AG20443 (cell line): ENCODE measurements at regions not wholly inside any gene's neighbourhood (a gene's known extent, or its start where the extent isn't known, plus 50 kb on each side); places are given as distances from the start of the nearest gene placed in this dataset.
"Not testable (repeated sequence)": the region's sequence is repeated elsewhere in the genome, so short reads cannot be mapped to it uniquely, and the experiment has no call there.

Experiments used
- DNase-seq: peaks from one replicate; pipeline ENCODE4 v3.0.0; 2012; ENCODE audit warnings: low spot score, mixed read lengths

GRCh38 chr16:29218649-29219048 is 187.9 kb downstream of the NPIPB11 start:
- DNase-seq = peak; percentile 11

DNA sequence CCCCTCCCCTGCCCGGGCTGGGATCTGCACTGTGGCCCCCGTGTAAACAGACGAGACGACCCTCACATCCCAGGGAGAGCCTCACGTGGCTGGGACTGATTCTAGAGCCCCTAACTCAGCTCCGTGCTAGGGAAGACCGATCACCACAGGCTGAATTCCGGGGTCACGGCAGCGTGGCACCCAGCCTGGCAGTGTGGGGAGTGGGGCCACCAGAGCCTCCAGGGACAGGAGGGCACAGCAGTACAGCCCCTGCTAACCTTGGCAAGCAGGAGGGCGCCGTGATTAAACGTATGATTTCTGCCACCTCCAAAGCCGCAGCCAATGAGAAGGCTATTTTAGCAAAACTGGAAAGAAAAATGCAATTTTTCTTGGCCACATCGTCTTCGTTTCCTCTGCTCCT is 188.3 kb downstream of the NPIPB11 start:
- DNase-seq = not testable (repeated sequence)

- DNase-seq = not testable (repeated sequence)
Observed at GRCh38 chr16:29217752-29218126, 188.8 kb downstream of the NPIPB11 start.

DNA sequence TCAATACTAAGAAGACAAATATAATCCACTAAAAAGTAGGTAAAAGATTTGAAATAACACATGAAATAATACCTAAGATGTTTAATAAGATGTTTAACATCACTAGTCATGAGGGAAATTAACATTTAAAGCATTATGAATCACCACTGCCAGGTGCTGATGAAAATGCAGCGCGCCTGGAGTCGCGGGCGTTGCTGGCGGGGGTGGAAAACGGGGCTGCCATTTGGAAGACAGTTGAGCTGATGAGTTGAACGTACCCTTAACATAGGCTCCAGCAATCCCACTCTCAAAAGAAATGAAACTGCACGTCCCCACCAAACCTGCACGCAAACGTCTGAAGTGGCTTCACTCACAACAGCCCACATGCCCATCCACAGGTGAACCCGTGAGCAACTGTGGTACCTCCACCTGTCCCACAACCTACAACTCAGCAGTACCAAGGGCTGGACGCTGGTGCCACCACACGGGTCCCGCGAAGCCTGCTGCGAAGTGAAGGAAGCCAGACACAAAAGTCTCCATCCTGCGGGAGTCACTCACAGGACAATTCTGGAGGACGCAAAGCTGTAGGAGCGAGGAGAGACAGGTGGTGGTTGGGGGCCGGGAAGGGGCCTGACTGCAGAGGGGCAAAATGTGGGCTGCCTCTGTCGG is 189.3 kb downstream of the NPIPB11 start:
- not testable (repeated sequence) for DNase-seq

DNA sequence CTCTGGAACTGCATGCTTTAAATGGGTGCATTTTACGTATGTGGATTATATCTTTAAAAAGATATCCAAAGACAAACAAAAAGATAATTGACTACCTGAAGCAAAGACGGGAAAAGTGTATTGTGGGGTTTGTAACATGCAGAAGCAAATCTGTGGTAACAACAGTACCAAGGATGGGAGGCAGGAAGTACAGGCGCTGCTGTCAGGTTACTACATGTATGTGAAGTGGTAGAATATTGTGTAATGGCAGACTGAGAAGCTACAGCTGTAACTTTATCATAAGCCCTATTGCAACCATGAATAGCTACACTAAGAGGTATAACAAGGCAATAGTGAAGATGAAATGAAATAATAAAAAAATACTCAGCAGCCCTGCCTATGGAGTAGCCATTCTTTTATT is 192.7 kb downstream of the NPIPB11 start:
- DNase-seq = not testable (repeated sequence)

DNA sequence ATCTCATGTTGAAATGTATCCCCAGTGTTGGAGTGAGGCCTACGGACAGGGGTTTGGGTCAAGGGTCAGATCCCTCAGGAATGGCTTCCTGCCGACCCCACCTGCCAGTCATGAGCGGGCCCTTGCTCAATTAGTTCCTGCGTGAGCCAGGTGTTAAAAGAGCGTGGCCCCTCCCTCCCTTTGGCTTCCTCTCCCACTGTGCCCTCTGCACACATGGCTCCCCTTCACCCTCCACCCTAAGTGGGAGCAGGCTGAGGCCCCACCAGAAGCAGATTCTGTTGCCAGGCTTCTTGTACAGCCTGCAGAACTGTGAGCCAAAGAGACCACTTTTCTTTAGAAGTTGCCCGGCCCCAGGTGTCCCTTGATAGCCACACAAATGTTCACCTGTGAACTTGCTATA is 193.3 kb downstream of the NPIPB11 start:
- not testable (repeated sequence) for DNase-seq

DNA sequence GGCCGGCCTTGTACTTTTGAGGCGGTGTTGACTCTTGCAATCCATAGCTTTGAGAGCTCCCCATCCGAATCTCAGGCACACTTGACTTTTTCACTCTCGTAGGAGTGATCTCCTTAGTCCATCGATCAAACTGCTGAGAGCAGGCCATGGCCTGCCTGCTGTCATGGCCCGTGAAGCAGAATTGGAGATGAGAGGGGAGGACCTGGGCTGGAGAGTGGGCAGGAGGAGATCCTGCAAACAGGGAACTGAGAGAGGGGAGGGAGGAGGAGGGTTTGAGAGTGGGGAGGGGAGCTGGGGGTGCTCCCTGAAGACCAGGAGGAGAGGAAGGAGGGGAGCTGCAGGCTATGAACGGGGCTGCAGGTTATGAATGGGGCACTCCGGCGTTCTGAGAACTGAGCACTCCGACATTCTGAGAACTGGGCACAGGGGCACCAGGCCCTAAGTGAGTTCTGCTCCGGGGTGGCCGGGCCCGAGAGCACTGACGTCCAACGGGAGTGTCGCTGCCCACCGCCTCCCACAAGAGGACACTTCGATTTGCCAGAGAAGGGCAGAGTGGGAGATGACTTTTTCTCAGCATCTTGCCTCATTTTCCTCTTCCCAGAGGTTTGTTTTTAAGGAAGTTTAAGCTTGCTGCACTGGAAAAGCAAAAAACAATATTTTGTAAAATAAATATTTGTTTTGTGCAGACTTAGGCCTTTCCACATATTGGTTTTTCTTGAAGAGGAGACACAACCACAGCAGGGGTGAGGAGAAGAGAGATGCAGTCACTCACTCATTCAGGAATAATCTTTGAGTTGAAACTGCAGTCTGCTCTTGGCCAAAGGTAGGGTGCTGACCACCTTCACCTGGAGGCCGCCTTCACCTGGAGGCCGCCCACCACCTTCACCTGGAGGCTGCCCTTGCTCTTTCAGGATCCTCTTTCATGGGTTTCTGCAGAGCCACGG is 194.2 kb downstream of the NPIPB11 start:
- not testable (repeated sequence) for DNase-seq

DNA sequence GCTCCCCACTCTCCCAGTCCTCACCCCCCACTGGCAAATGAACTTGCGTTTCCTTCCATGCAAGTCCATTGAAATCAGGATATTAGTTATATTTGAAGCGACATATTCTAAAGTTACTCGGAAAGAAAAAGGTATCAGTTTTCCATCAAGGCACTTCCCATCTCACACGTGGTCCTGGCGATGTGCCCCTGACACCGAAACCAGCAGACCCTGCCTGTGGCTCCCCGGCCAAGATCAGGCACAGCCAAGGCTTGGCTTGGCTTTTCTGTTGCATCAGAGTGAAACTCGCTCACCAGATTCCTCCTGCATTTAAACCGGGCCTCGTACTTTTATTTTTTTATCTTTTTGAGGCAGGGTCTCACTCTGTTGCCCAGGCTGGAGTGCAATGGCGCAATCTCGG is 195.1 kb downstream of the NPIPB11 start:
- not testable (repeated sequence) for DNase-seq

- not testable (repeated sequence) for DNase-seq
Observed at GRCh38 chr16:29210299-29211150, 196.0 kb downstream of the NPIPB11 start.

GRCh38 chr16:29206120-29206519 is 200.4 kb downstream of the NPIPB11 start:
- DNase-seq = not testable (repeated sequence)

GRCh38 chr16:29205151-29205550 is 201.4 kb downstream of the NPIPB11 start:
- not testable (repeated sequence) for DNase-seq

GRCh38 chr16:29204806-29205135 is 201.7 kb downstream of the NPIPB11 start:
- DNase-seq = no peak

GRCh38 chr16:29203933-29204805 is 202.3 kb downstream of the NPIPB11 start:
- not testable (repeated sequence) for DNase-seq

DNA sequence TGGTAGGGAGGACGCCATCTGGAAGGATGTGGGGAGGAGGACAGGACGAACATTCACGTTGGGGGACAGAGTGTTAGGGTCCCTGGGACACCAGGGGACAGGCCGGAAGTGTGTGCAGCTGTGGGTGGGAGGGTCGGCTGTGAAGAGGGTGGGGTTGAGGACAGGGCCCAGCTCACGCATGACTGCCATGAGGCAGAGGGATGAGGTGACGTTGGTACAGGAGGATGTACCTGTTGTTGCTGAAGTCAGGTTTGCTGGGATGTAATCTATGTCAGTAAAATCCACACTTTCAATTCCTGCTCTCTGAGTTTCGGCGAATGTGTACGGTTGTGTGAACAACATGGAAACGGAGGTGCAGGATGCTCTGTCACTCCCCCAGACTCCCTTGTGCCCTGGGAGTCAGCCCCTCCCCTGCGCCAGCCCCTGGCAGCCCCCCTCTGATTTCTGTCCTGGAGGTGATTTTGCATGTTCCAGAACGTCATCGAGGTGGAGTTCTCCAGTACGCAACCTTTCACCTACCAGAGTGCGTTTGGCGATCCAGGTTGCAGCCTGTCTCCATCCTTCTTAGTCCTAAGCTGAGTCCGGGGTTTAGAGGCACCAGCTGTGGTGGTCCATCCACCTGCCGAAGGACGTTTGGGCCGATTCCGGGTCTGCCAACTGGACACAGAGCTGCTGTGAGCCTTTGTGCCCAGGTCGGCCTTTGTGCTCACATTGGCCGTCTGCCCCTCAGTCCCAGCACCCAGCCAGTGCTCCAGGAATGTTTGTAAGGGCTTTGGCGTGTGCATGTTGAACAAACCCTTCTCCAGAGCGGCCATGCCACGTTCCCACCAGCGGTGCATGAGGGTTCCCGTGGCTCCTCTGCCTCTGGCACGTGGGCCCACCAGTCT is 203.2 kb downstream of the NPIPB11 start:
- DNase-seq = not testable (repeated sequence)

GRCh38 chr16:29202642-29203041 is 203.9 kb downstream of the NPIPB11 start:
- DNase-seq = not testable (repeated sequence)

DNA sequence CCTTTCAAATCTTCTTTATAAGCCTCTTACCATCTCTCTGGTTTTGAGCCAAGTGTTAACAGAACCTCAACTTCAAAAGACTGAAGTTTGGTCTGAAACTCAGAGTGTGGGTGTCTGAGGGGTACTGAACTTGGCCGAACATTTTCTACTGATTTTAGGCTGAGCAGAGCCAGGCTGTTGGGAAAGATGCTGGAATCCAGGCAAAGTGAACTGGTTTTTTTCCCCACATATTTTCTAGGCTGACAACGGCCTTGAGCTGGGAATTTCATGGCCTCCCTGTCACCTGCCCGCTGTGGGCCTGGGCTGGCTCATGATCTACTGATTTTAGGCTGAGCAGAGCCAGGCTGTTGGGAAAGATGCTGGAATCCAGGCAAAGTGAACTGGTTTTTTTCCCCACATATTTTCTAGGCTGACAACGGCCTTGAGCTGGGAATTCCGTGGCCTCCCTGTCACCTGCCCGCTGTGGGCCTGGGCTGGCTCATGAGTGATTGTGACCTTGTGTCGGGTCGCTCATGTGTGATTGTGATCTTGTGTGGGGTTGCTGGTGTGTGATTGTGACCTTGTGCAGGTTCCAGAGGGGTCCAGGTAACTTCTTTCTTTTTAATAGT is 204.4 kb downstream of the NPIPB11 start:
- not testable (repeated sequence) for DNase-seq

- not testable (repeated sequence) for DNase-seq
Observed at GRCh38 chr16:29201296-29202024, 205.1 kb downstream of the NPIPB11 start.

DNA sequence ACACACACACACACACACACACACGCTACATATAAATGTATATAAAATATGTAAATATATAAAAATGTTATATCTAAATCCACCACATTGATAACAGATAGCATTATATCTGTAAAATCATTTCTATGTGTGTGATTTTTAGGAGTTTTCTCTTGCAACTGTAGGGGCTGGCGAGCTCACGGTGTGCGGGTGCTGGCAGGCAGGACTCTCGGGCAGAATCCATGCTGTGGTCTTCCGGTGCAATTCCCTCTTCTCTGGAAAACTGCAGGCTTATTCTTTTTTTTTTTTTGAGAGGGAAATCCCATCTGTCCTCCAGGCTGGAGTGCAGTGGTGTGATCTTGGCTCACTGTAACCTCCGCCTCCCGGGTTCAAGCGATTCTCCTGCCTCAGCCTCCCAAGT is 205.8 kb downstream of the NPIPB11 start:
- DNase-seq = not testable (repeated sequence)

DNA sequence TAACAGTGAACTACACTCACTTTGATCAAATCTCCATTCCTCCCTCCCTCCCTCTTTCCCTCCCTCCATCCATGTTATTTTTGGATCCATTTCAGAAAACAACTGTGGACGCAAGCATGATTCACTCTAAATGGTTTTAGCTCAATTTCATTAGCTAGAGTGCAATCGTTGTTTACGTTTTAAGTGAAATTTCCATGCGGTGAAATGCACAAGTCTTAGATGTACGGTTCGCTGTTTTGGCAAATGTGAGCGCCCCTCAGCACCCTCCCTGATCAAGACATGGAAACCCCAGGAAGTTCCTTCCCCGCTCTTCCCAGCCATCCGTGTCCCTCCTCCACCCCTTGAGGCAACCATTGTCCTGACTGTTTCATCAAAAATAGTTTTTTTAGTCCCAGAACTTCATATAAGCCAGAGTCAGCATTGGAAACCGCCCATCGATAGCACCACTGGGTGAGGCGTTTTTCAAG is 206.3 kb downstream of the NPIPB11 start:
- peak; percentile 33 for DNase-seq
